HEK293 (cell line): ENCODE measurements at regions not wholly inside any gene's neighbourhood (a gene's known extent, or its start where the extent isn't known, plus 50 kb on each side); places are given as distances from the start of the nearest gene placed in this dataset.

Experiments
- CTCF ChIA-PET: fragments of 350-600 bp; formaldehyde crosslinking; extraction: SDS; loops from one replicate; lab custom pipeline; 2021; ENCODE audit warnings: antibody characterized with exemption; lab: Yijun Ruan, JAX
- POLR2A ChIA-PET: fragments of 300-600 bp; formaldehyde crosslinking; extraction: SDS; loops from one replicate; lab custom pipeline; 2020; ENCODE audit warnings: antibody characterized with exemption, inconsistent platforms; lab: Yijun Ruan, JAX
- H3K27ac ChIP-seq: fragments of 200-500 bp; sonication (Bioruptor generic); 2 replicates; pipeline ENCODE4 v1.5.1; 2014; ENCODE audit warnings: low read depth, low read length, control low read depth, inconsistent platforms; ENCODE audit errors: extremely low read depth
- H3K36me3 ChIP-seq, 2 experiments: fragments of 200-500 bp in 1 of 2; sonication (Bioruptor generic) in 1 of 2; 1 replicate in 1 of 2; 2 replicates in 1 of 2; pipeline ENCODE4 v1.5.1; 2014 to 2017; ENCODE audit warnings: inconsistent platforms in 2 of 2, low read length in 2 of 2; ENCODE audit not compliant: control insufficient read depth in 2 of 2, insufficient read depth in 1 of 2
- H3K4me1 ChIP-seq: fragments of 200-500 bp; sonication (Bioruptor generic); 2 replicates; pipeline ENCODE4 v1.5.1; 2014; ENCODE audit warnings: mild to moderate bottlenecking, low read length, inconsistent platforms; ENCODE audit not compliant: control insufficient read depth, insufficient read depth
- H3K4me3 ChIP-seq: 2 replicates; pipeline ENCODE4 v1.5.1; 2011; ENCODE audit warnings: low read depth, mild to moderate bottlenecking, control low read depth, low read length, moderate library complexity
- H3K9me3 ChIP-seq: fragments of 200-500 bp; sonication (Bioruptor generic); 2 replicates; pipeline ENCODE4 v1.5.1; 2014; ENCODE audit warnings: low read depth, low read length, inconsistent platforms; ENCODE audit not compliant: control insufficient read depth, insufficient read depth
- GFI1B ChIP-seq: fragments of 450-650 bp; formaldehyde crosslinking; IDR thresholded peaks from 2 replicates; pipeline ENCODE4 v1.5.1; 2016; ENCODE audit warnings: missing biosample characterization, missing genetic modification characterization
- IKZF3 ChIP-seq: fragments of 450-650 bp; IDR thresholded peaks from 2 replicates; pipeline ENCODE4 v1.5.0; 2018; ENCODE audit warnings: missing biosample characterization, mild to moderate bottlenecking, missing genetic modification characterization, moderate library complexity
- KLF17 ChIP-seq: fragments of 450-650 bp; formaldehyde crosslinking; IDR thresholded peaks from 2 replicates; pipeline ENCODE4 v1.5.1; 2016; ENCODE audit warnings: missing biosample characterization, missing genetic modification characterization
- KLF7 ChIP-seq: fragments of 450-650 bp; formaldehyde crosslinking; IDR thresholded peaks from 2 replicates; pipeline ENCODE4 v1.5.1; 2016; ENCODE audit warnings: missing biosample characterization, missing genetic modification characterization, borderline replicate concordance
- MZF1 ChIP-seq: fragments of 450-650 bp; formaldehyde crosslinking; IDR thresholded peaks from 2 replicates; pipeline ENCODE4 v1.5.1; 2017; ENCODE audit warnings: missing biosample characterization, missing genetic modification characterization, borderline replicate concordance
- TSHZ1 ChIP-seq: fragments of 450-650 bp; formaldehyde crosslinking; IDR thresholded peaks from 2 replicates; pipeline ENCODE4 v1.5.1; 2016; ENCODE audit warnings: missing biosample characterization, missing genetic modification characterization, borderline replicate concordance
- ZNF10 ChIP-seq: fragments of 450-650 bp; formaldehyde crosslinking; IDR thresholded peaks from 2 replicates; pipeline ENCODE4 v1.5.1; 2017; ENCODE audit warnings: missing biosample characterization, missing genetic modification characterization
- ZNF174 ChIP-seq: fragments of 450-650 bp; formaldehyde crosslinking; IDR thresholded peaks from 2 replicates; pipeline ENCODE4 v1.5.0; 2017; ENCODE audit warnings: missing biosample characterization, mild to moderate bottlenecking, missing genetic modification characterization
- ZNF18 ChIP-seq: fragments of 450-650 bp; formaldehyde crosslinking; IDR thresholded peaks from 2 replicates; pipeline ENCODE4 v1.5.1; 2016; ENCODE audit warnings: missing biosample characterization, missing genetic modification characterization
- ZNF184 ChIP-seq: fragments of 450-650 bp; IDR thresholded peaks from 2 replicates; pipeline ENCODE4 v1.5.1; 2018; ENCODE audit warnings: missing biosample characterization, mild to moderate bottlenecking, missing genetic modification characterization
- ZNF211 ChIP-seq: fragments of 450-650 bp; formaldehyde crosslinking; IDR thresholded peaks from 2 replicates; pipeline ENCODE4 v1.5.1; 2016; ENCODE audit warnings: low read depth, missing biosample characterization, missing genetic modification characterization
- ZNF223 ChIP-seq: fragments of 450-650 bp; formaldehyde crosslinking; IDR thresholded peaks from 2 replicates; pipeline ENCODE4 v1.5.1; 2016; ENCODE audit warnings: missing biosample characterization, missing genetic modification characterization
- ZNF239 ChIP-seq: fragments of 450-650 bp; formaldehyde crosslinking; IDR thresholded peaks from 2 replicates; pipeline ENCODE4 v1.5.1; 2016; ENCODE audit warnings: missing biosample characterization, missing genetic modification characterization
- ZNF26 ChIP-seq: fragments of 450-650 bp; formaldehyde crosslinking; IDR thresholded peaks from 2 replicates; pipeline ENCODE4 v1.5.1; 2016; ENCODE audit warnings: missing biosample characterization, missing genetic modification characterization
- ZNF394 ChIP-seq: fragments of 450-650 bp; formaldehyde crosslinking; IDR thresholded peaks from 2 replicates; pipeline ENCODE4 v1.5.1; 2016; ENCODE audit warnings: missing biosample characterization, missing genetic modification characterization, mild to moderate bottlenecking, moderate library complexity, borderline replicate concordance
- ZNF530 ChIP-seq: fragments of 450-650 bp; formaldehyde crosslinking; IDR thresholded peaks from 2 replicates; pipeline ENCODE4 v1.5.1; 2016; ENCODE audit warnings: low read depth, missing biosample characterization, missing genetic modification characterization
- ZNF549 ChIP-seq: fragments of 450-650 bp; IDR thresholded peaks from 2 replicates; pipeline ENCODE4 v1.5.1; 2018; ENCODE audit warnings: missing biosample characterization, missing genetic modification characterization, mild to moderate bottlenecking, inconsistent platforms, moderate library complexity
- ZNF561 ChIP-seq: fragments of 450-650 bp; IDR thresholded peaks from 2 replicates; pipeline ENCODE4 v1.5.1; 2018; ENCODE audit warnings: missing biosample characterization, missing genetic modification characterization, borderline replicate concordance
- ZNF629 ChIP-seq: fragments of 450-650 bp; formaldehyde crosslinking; IDR thresholded peaks from 2 replicates; pipeline ENCODE4 v1.5.1; 2017; ENCODE audit warnings: missing biosample characterization, missing genetic modification characterization
- ZNF654 ChIP-seq: fragments of 450-650 bp; formaldehyde crosslinking; IDR thresholded peaks from 2 replicates; pipeline ENCODE4 v1.5.1; 2016; ENCODE audit warnings: low read depth, missing biosample characterization, missing genetic modification characterization
- ZNF692 ChIP-seq: fragments of 450-650 bp; formaldehyde crosslinking; IDR thresholded peaks from 2 replicates; pipeline ENCODE4 v1.5.1; 2016; ENCODE audit warnings: missing biosample characterization, missing genetic modification characterization
- ZNF747 ChIP-seq: fragments of 450-650 bp; formaldehyde crosslinking; IDR thresholded peaks from 2 replicates; pipeline ENCODE4 v1.5.1; 2016; ENCODE audit warnings: missing biosample characterization, missing genetic modification characterization
- ZNF76 ChIP-seq: fragments of 450-650 bp; formaldehyde crosslinking; IDR thresholded peaks from 2 replicates; pipeline ENCODE4; 2016; ENCODE audit warnings: low read depth, missing biosample characterization, missing genetic modification characterization, borderline replicate concordance
- ZSCAN16 ChIP-seq: fragments of 450-650 bp; formaldehyde crosslinking; IDR thresholded peaks from 2 replicates; pipeline ENCODE4 v1.5.1; 2016; ENCODE audit warnings: missing biosample characterization, missing genetic modification characterization
- ZXDB ChIP-seq: fragments of 450-650 bp; formaldehyde crosslinking; IDR thresholded peaks from 2 replicates; pipeline ENCODE4 v1.5.1; 2016; ENCODE audit warnings: missing biosample characterization, missing genetic modification characterization

GRCh38 chr22:27377501-27378295 lies 423.9 kb downstream of the MN1 start (continued):
- TF ChIP-seq KLF17 (tag by site-specific recombination) (no peak), ZXDB (tag by site-specific recombination) (0 out of 2 replicates have a peak, but pooled peaks have one; percentile 17), ZNF18 (tag by site-specific recombination) (peak; percentile 30; the same call in 1 of the 2 replicates), ZNF184 (tag by site-specific recombination) (no peak), MZF1 (peak; percentile 85; the same call in 1 of the 2 replicates), ZNF654 (tag by site-specific recombination) (no peak), ZNF223 (tag by site-specific recombination) (no peak), ZNF530 (tag by site-specific recombination) (no peak), ZNF394 (tag by site-specific recombination) (no peak), KLF7 (tag by site-specific recombination) (no peak), ZNF239 (tag by site-specific recombination) (no peak), GFI1B (no peak), ZSCAN16 (tag by site-specific recombination) (no peak), ZNF76 (tag by site-specific recombination) (no peak), ZNF26 (no peak), ZNF692 (tag by site-specific recombination) (0 out of 2 replicates have a peak, but pooled peaks have one; percentile 6), ZNF174 (tag by site-specific recombination) (no peak)

GRCh38 chr22:27378311-27378800 lies 423.2 kb downstream of the MN1 start:
- Histone ChIP-seq H3K9me3 (no peaks in the 10 kb centered on the region), H3K4me3 (no peak overlapping the region), H3K4me1 (peaks cover 22% of the 10 kb centered on the region), H3K36me3 (no peaks in the 10 kb centered on the region), H3K27ac (peak overlapping the region; percentile 42; the same call in 1 of the 2 replicates)
- ChIA-PET POLR2A (no interaction called here), CTCF (interaction anchor here (0.6 kb wide), 1 partner anchor 13 kb away, joined by 3 read pairs; no protein-coding TSS in a partner anchor)
- TF ChIP-seq ZNF561 (tag by site-specific recombination) (0 out of 2 replicates have a peak, but pooled peaks have one; percentile 1), ZNF211 (tag by site-specific recombination) (no peak), KLF7 (tag by site-specific recombination) (no peak), ZNF530 (tag by site-specific recombination) (no peak), ZNF747 (tag by site-specific recombination) (no peak), ZNF10 (tag by site-specific recombination) (no peak), TSHZ1 (tag by site-specific recombination) (no peak), IKZF3 (0 out of 2 replicates have a peak, but pooled peaks have one; percentile 13), ZNF549 (tag by site-specific recombination) (no peak), ZNF629 (no peak)
